Fibroblast of lung (primary cell): ENCODE measurements at regions not wholly inside any gene's neighbourhood (a gene's known extent, or its start where the extent isn't known, plus 50 kb on each side); places are given as distances from the start of the nearest gene placed in this dataset.

Experiments used
- EZH2 ChIP-seq: IDR thresholded peaks from 2 replicates; pipeline ENCODE4 v1.5.1; 2012; ENCODE audit warnings: low read length, control low read depth, mild to moderate bottlenecking; ENCODE audit errors: missing control alignments
- TF ChIP-seq, protein P1 (sequence below), 2 donors: IDR thresholded peaks in 1 of 2; conservative IDR thresholded peaks in 1 of 2; 1 replicate in 1 of 2; 2 replicates in 1 of 2; pipeline ENCODE4 v1.5.1; 2011 to 2012; ENCODE audit warnings: low read length in 2 of 2, control low read depth in 1 of 2, inconsistent platforms in 1 of 2, low read depth in 1 of 2, mild to moderate bottlenecking in 1 of 2

DNA sequence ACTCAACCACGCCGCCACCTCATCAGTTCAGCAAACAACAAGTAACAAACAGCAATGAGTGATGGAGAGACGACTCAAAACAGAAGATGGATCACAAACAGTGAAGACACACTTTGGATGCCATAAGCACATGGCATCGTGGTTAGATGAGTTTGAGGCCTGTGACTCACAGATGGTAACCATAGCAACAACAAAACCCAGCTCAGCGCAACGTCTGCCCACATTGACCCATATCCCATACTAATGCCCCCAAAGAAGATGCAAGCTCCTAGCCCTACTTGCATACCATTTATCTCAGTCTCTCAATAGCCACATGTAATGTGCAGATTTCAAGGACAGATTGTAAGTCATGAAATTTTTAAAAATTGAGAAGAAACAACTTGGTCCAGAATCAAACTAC lies 1322.3 kb upstream of the TMEM132C start:
- TF ChIP-seq, protein P1, sequence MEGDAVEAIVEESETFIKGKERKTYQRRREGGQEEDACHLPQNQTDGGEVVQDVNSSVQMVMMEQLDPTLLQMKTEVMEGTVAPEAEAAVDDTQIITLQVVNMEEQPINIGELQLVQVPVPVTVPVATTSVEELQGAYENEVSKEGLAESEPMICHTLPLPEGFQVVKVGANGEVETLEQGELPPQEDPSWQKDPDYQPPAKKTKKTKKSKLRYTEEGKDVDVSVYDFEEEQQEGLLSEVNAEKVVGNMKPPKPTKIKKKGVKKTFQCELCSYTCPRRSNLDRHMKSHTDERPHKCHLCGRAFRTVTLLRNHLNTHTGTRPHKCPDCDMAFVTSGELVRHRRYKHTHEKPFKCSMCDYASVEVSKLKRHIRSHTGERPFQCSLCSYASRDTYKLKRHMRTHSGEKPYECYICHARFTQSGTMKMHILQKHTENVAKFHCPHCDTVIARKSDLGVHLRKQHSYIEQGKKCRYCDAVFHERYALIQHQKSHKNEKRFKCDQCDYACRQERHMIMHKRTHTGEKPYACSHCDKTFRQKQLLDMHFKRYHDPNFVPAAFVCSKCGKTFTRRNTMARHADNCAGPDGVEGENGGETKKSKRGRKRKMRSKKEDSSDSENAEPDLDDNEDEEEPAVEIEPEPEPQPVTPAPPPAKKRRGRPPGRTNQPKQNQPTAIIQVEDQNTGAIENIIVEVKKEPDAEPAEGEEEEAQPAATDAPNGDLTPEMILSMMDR (conservative IDR thresholded peaks at IDR 0.05 in 1 of 2, IDR thresholded peaks at IDR 0.05 in 1 of 2; ENCODE audit: low read depth in 1 of 2, low read length in 2 of 2) = no peak
- no peak for TF ChIP-seq EZH2
